ENCODE measurements at regions not wholly inside any gene's neighbourhood (a gene's known extent, or its start where the extent isn't known, plus 50 kb on each side); places are given as distances from the start of the nearest gene placed in this dataset.
"Not testable (repeated sequence)": the region's sequence is repeated elsewhere in the genome, so short reads cannot be mapped to it uniquely, and the experiment has no call there.

DNA sequence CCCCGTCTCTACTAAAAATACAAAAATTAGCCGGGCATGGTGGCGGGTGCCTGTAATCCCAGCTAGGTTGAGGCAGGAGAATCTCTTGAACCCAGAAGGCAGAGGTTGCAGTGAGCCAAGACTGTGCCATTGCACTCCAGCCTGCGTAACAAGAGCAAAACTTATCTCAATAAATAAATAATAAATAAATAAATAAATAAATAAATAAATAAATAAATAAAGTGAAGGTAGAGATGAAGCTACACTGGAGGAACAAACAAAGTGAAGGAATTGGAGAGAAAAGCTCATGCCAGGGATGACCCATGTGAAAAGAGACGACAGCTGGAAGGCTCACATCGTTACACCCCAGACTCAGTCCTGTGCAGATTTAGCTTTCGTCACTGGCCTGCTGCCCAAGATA lies 157.3 kb upstream of the ARHGAP28 start:
- DNase-seq = not testable (repeated sequence)

DNA sequence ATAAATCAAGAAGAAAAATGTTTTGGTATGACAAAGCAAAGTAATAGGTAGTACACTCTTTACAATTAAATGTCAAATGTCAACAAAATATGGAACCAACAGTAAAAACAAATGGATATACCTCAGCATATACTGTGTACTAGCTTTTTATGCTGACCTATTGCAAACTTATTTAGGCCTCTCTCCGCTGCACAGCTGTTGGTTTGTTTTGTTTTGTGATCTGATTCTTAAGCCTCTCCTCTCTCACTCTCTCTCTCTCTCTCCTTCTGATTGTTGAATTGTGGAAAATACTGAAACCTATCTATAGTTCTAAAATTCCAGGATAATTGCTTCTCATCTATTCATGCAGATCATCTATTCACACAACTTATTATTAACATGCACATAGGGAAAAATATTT lies 154.9 kb upstream of the ARHGAP28 start:
- DNase-seq = no peak

DNA sequence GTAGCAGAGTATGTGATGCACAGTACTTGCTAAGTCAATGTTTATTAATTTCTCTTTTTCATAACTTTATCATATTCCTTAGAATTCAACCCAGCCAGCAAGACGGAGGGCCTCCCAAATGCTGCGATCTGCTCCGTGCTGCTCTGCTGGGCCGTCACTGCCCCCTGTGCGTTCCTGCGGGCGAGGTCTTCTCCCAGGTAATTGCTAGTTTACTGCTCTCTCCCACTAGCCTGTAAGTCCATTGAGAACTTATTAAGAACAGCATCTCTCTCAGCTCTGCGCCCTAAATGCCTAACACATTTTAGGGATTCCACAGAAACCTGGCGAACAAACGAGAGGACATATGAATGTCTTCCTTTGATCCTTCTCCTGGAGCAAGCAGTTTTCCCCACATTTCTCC lies 153.6 kb upstream of the ARHGAP28 start:
- no peak for DNase-seq

DNA sequence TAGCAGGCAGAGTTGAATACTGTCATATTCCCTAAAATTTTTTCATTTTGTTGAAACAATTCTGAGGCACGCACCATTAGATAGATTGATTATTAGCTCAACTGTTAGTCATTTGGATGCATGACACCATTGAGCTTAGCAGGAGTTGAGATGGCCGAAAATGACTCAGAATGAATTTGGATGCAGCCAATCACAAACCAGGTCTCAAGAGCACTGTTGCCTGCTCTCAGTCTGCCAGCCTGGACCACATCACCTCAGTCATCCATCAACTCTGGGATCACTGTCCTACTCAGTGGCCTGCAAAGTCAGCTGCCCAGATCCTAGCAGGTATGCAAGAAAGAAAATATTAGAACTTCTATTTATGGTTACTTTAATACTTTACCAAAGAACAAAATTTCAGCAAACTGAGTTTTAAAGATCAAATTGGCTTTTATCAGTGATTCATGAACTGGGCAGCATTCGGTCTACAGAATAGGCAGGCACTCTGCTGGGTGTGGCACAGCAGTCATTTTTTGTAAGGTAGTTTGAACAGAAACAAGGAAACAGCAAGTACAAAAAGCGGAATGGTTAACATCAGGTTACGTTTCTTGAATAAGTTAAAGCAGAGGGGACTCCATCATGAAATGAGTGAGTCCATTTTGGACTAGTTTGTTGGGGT lies 152.7 kb upstream of the ARHGAP28 start:
- no peak for DNase-seq

DNA sequence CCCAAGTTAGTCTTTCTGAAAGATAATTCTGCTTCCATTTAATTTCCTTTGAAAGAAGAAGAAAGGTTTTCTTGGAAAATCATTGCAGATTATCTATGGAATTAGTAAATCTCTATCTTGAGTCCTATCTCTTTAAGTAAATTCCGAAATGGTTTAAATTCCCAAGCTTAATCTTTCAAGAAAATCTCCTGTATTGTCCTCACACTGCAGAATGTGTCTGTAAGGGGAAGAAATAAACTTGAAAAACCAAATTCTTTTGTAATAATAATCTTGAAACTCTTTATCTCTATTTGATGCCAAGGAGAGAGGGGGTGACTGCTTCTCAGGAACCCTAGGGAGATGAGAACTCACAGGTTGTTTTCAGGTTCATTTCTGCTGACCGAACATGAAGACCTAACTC lies 150.8 kb upstream of the ARHGAP28 start:
- DNase-seq = no peak

DNA sequence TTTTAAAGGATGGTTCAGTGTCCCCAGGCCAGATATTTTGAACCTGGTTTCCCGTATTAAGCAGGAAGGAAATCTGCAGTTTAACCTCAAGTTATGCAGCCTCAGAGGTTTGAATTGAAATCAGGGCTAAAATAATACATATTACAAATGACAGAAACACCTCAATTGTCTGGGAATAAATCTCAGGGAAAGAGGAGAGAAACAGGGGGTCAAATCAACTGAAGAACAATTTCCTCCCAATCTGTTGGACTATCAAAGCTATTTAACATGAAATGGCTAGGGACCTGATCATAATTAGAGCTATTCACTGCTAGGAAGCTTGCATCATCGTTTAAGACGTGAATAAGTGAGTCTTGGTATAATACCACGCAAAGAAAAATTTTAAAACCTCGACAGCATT lies 150.0 kb upstream of the ARHGAP28 start:
- DNase-seq = no peak

DNA sequence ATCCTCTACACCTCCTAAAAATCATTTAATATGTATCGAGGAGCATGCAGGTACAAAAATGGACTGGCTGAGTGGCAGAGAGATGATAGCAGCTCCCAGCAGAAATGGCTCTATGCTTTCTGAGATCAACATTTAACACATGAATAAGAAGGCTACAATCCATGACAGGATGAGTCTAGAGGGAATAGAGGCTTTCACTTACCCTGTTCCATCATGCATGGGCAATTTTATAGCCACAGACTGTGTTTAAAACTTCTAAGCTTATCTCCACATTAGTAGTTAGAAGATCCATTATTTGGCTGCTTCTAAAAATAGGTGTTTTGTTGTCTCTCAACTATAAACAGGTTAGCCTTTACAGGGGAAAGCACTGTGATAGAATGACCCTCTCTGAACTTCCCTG lies 149.1 kb upstream of the ARHGAP28 start:
- no peak for DNase-seq

DNA sequence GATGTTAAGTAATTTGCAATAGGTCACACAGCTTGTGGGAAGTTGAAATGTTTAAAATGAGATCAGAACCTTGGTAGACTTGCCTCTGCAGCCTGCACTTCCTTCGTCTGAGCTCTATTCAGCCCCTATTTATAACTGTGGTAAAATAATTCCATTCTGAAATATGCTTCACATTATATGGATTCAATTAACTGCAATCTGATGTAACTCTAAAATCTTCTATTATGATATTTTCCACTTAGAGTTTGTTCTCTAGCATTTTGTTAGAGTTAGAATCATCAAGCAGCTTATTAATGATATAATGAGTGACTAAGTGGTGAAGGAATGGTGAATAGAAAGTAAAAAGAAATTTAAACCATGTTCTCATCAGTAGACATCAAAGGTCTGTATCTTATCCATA lies 139.6 kb upstream of the ARHGAP28 start:
- no peak for DNase-seq

DNA sequence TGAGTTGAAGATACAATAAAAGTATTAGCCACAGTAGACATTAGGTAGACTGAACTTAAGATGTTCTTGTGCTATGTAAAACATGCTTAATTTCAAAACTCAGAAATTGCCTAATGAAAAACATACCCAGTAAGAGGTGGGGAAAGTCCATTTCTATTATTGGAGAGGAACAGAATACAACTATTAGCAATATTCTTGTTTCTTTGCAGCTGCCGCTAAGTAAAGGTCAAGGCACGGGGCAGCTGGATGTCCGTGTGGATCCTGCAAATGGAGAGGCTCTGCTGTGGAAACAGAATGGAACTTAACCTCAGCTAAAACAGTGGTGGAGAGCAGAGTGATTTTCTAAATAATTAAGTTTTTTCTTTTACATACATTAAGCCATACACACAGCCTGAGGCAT lies 139.2 kb upstream of the ARHGAP28 start:
- DNase-seq = no peak

DNA sequence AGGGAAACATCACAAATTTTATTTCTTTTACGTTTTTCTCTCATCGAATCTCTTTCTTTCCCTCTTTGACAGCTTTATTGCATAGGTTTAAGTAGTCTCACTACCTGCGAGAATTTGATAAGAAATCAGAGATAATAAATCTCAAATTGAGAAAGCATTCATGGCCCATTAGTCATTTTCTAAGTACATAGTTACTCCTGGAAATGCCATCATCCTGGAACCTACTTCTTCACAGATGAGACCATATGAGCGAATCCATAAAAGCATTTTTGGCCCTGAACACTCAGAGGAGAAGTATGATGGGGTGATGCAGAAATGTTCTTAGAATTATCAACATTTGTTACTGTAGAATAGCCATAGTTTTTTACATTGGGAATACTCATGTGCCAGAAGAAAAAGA lies 138.0 kb upstream of the ARHGAP28 start:
- no peak for DNase-seq

DNA sequence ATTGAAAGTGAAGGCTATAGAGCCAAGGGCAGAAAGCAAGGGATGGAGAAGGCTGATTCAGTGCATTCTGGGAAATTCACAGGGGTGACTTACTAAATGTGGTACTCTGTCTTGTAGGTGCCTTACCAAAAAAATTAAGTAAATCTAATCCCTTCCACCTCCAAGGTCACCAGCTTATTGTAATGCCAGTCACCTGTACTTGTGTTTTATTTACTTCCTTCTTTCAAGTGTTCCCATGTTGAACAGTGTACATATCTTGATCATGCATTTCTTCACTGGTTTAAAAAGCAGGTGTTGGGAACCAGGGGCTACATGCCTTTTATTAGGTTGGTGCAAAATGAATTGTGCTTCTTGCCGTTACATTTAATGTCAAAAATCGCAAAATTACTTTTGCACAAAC lies 137.0 kb upstream of the ARHGAP28 start:
- DNase-seq = no peak

DNA sequence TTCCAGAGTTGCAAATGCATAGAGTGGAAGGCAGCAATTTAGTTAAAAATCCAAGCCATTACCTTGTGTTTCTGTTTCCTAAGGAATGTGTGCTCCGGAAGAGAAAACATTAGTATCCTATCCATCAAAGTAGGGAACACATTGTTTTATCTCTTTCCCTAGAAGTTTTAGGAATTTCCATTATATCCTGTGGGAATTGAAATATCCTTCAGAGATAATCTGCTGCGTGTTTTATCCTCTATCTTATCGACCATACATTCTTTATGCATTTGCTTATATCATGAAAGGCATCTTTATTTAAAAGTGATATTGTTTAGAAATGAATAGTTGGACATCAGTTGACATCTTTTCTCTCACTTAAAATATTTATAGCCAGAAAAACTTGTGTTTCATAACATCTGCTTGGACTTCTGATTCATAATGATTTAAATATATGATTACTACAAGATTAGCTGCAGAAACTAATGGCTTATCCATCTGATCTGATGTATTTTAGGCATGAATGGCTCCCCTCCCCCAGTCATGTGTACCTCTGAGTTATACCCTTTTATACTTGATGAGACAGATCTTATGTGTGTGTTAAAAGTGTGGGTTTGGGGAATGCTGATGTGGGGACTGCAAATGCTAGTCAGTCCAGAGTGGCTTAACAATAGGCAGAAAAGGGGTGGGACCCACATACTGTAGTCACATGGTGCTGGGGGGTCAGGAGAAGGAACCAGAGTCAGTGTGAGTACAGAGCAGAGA lies 136.2 kb upstream of the ARHGAP28 start:
- no peak for DNase-seq

DNA sequence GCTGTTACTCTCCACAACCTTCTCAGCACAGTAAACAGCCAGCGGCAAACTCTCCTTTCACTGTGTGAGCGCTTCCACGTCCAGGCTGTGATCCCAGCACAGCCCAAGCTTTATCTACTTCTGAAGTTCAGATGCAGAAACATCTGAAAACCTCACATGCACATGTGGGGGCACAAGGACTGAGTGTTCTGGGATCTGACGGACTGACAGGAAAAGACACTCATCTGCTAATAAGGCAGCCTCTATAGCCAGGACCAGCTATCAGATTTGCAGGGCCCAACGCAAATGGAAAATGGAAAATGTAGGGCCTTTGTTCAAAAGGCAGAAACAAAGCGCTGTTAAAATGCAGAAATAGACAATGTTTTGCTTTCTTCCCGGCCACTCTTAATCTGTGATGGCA lies 133.8 kb upstream of the ARHGAP28 start:
- DNase-seq = no peak

DNA sequence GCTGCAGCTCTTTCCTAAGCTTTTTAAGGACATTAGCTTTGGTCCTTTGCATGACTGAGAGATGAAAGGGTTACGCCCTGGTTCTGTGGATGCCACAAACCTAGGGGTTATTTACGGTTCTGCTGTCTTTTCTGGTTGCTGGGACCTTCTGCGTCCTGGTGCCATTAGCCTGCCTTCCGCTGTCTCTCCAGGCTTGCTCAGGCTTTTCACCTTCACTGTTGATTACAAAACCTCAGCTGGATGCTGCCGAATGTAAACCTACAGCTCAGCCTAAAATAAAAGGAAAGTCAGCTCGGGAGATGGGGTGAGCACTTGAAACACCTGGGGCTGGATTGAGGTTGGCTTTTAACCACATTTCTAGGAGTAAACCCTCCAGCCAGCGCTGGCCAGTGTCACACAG lies 130.9 kb upstream of the ARHGAP28 start:
- no peak for DNase-seq

DNA sequence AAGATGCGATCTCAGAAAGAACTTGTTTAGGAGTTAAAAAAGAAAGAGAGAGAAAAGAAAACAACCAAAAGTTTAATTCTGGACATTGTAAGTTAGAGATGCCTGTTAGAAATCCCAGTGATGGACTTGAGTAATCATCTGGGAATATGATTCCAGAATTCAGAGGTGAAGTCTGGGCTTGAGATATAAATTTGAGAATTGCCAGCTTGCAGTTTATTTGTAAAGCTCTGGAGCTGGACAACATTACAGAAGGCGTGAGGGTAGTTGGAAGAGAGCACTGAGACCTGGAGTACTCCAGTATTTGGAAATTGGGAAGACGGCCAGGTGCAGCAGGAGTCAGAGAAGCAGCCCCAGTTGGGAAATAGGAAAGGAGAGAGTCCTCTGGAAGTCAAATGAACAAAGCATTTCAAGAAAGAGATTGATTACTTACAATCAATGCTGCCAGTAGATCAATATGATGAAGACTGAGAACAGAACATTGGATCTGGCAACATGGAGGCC lies 128.8 kb upstream of the ARHGAP28 start:
- DNase-seq = no peak

DNA sequence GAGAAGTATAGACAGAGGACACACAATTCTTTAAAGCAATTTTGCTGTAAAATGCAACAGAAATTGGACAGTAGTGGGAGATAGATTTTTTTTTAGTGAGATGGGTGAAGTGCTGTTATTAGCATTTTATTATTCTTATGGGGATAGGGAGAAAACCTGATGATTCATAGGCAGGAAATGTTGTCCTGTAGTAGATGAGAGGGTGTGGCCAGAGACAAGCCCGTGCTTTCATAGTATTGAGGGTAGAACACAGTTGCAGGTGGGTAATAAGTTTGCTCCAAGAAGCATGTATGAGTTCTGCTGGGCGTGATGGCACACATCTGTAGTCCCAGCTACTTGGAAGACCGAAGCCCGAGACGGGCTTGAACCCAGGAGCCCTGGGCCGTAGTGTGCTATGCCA lies 128.3 kb upstream of the ARHGAP28 start:
- DNase-seq = no peak

DNA sequence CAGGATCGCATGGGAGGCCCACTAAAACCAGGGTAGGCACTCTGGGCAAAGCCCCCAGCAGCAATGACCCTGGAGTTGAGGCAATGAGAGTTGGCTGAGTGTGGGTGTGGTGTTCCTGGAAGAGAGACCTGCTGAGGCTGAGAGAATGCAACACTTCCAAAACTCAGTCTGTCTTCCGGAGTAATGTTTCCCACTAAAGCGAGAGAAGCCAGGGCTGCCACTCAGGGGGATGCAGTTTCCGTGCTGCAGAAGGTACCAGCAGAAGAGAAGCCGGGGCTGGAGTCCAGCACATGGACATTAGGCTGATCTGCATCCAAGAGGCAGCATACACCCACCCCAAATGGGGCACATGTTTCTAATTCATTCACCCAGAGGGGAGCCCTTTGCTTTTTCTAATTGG lies 127.2 kb upstream of the ARHGAP28 start:
- no peak for DNase-seq

DNA sequence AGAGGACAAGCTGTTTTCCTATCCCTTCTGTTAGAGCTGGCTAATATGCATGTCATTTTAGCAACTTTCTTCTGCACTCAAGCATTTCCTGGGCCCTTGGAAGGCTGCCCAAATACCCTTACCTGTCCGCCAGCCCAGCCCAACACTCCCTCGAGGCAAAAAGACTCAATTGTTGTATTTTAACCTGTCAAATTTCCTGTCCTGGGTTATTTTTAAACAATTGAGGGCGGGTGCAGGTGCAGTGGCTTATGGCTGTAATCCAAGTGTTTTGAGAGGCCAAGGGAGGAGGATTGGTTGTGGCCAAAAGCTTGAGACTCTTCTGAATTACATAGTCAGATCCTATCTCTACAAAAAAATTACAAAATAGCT lies 125.0 kb upstream of the ARHGAP28 start:
- DNase-seq = no peak

DNA sequence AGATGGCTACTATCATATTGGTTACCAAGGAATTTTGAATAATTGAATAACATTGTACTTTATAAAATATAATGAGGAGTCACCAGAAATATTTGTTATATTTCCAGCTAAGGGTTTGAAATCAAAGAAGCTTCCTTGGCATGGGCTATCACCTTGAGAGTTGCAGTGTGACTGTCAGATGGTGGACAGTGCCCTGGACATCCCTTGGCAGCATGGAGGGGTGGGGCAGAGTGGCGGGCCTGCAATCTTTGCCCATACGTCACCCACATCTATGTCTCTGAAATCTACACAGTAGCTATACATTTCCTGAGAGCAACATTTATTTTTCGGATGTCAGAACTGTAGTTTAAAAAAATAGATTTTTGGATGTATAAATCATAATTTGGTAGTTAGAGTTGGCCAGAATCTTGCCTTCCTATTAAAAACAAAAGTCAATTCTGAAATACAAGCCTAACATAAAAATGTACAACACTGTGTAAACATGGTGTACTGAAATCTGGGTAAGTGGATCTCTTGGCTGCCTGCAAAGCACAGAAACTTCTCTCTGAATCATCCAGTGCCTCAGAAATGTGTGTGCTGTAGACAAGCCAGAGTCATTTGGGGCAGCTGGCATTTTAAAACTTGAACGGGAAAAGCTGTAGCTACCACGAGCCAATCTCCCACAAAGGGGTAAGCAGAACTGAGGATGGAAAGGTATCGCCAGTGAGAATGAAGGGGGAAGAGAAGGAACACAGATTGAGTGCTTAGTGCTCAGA lies 124.2 kb upstream of the ARHGAP28 start:
- no peak for DNase-seq

DNA sequence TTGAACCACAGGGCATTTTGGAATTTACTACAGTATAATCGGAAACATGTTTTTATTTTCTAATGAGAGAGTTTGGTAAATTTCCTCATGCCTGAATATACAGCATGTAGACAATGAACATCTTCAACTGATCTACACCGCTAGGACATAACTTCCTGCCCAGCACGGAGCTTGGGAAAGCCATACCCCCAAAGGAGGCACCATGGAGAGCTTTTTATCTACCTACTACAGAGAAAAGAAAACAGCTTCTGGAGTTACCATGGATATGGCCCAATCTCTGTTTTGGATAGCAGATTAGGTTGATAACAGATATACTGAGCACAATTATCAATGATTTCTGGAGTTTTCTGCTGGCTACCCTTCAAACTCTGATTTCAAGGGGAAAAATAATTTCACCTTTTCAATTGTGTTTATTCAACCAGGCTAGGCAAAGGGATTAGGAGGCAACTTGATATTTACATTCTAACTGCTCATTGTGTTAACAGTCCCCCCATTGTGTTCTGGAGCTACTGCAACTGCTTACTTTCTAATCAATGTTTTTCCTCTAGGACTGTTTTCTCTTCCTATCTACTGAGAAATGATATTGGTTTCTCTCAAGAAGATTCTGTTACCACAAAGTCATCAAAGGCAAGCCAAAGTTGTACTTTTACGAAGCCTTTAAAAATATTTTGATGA lies 123.0 kb upstream of the ARHGAP28 start:
- no peak for DNase-seq

DNA sequence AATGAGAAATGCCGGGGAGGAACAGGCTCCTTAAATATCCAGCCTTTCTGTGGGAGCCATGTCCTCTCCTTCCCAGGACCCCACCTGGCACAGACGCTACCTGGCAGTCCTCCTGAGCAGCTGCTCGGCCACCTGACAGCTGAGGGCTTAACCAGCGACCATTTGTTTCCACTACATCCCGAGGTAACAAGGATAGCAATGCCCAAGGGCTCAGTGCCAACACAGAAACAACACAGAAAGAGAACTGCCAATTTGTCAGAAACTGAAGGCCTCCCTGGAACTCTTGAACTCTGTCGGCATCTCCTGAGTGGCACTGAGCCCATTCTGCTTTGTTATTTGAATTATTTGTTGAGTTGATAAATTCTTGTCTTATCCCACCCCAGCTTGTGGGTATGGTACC lies 122.2 kb upstream of the ARHGAP28 start:
- DNase-seq = no peak

DNA sequence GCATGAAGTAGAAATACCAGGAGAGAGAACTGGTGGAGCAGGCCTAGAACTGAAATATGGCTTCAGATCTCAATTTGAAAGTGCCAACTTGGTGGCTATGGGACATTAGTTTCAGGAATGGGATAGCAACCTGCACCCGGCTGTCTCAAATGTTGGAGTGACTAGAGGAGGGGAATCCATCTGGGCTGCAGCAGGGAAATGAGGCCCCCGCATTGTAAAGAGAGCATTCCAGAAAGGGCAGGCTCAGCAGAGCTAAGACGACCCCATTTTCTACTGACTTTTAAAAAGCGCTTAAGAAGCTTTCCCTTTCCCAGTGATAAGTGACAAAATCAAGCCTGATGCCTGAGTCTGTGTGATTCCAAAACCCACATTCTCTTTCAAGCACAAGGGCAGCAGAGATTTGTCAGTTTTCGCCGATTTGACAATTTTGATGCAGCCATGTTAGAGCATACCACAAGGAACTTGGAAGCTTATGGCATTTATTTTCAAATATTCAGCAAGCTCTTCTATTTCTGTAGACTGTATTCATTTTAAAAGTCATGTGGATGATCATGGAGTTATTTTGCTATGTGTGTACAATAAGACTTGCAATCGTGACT lies 119.8 kb upstream of the ARHGAP28 start:
- DNase-seq = no peak

DNA sequence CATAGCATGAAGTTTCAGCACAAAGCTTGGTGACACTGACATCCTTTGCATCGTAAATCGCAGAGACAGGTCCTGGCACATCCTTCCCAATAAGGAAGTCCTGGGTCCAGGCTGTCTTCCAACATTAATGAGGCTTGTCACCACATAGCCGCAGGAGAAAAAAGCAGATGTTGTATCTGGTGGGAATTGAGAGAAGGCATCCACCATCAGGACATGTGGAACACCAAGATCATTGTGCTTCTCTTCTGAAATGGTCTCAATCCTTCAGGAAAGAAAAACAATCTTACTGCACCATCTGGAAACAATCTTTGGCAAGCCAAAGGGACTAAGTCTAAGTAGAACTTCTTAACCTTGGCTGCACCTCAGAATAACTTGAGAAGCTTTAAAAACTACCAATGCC lies 119.0 kb upstream of the ARHGAP28 start:
- DNase-seq = no peak

Measured in amniotic stem cell (primary cell).